ENCODE measurements at regions not wholly inside any gene's neighbourhood (a gene's known extent, or its start where the extent isn't known, plus 50 kb on each side); places are given as distances from the start of the nearest gene placed in this dataset.
A peak's percentile ranks its signal among the peaks of the same experiment; 100 is the strongest.

DNA sequence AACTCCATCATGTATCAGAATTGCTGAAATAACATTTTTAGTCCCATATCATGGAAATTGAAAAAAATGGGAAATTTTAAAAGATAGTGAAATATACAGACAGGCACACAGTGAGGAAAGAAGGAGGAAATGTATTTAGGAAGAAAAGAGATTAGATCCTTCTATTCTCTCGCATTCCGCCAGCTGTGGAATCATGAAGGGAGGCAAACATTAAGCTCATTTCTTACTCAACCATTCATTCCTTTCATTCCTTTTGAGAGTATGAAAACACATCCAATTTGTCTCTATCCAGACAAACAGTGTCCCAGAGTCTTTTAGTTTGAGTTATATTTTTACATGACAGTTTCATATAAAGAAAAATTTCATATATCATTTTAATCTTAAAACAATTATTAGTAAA, 52.5 kb upstream of the KCNMB2 start:
- no peaks in the 10 kb centered on the region for H4K20me1 ChIP-seq (ENCODE audit: insufficient read depth, low read length)
- H3K79me2 ChIP-seq (ENCODE audit: insufficient read depth, low read length), result no peaks in the 10 kb centered on the region
- H3K4me1 ChIP-seq (ENCODE audit: insufficient read depth, low read length), result no peaks in the 10 kb centered on the region
- no peak overlapping the region for H3K4me3 ChIP-seq (replicated peaks in 1 of 3; ENCODE audit: insufficient read depth in 1 of 3, low read depth in 2 of 3, low read length in 3 of 3)
- intact Hi-C loops (cut with micrococcal nuclease; ENCODE audit: unreplicated experiment), result no loop called here
- no peak overlapping the region for H3K4me2 ChIP-seq (ENCODE audit: low read depth, low read length)
- BruUV-seq (replicated peaks), result no TSS peak
- no peak for DNase-seq (ENCODE audit: low spot score)
- 0 out of 2 replicates have a peak, but pooled peaks have one; percentile 9 for TF ChIP-seq MAFF (IDR thresholded peaks at IDR 0.05; ENCODE audit: low read depth, low read length)
- peak in 1 of 2 experiments; percentile 26; a peak in 2 of 4 replicates for TF ChIP-seq MAFK (conservative IDR thresholded peaks at IDR 0.05 in 1 of 2, IDR thresholded peaks at IDR 0.05 in 1 of 2; ENCODE audit: low read length in 2 of 2)
- no peak for TF ChIP-seq DR1 (CRISPR knock-in tag; IDR thresholded peaks at IDR 0.05)
- no peaks in the 10 kb centered on the region for H3K36me3 ChIP-seq (replicated peaks in 1 of 2; ENCODE audit: control insufficient read depth in 1 of 2, insufficient read depth in 2 of 2, low read length in 2 of 2)
- no peaks in the 10 kb centered on the region for H3K9me3 ChIP-seq (ENCODE audit: low read length)
- in situ Hi-C loops (cut with HindIII; ENCODE audit: extremely low pct_ligation_motif_present, low pct_unique_long_range_greater_than_20kb), result no loop called here
- no peak overlapping the region for H3K27ac ChIP-seq (ENCODE audit: extremely low read length, insufficient read depth, low read length)
- no peaks in the 10 kb centered on the region for H3K27me3 ChIP-seq (ENCODE audit: control insufficient read depth in 1 of 2, insufficient read depth in 2 of 2, low read length in 2 of 2)
- no peak overlapping the region for H2AFZ ChIP-seq (ENCODE audit: low read length)
- ChIA-PET POLR2A (no interaction called here), CTCF (ENCODE audit: low intra/inter-chr PET ratio, low total read pairs) (no interaction called here)
- no peak for FAIRE-seq
- WGBS (ENCODE audit: low lambda C conversion rate), result 37% methylated on average over 2 of the region's 2 CpGs
- no peak for ATAC-seq
- no peak overlapping the region for H3K9ac ChIP-seq (ENCODE audit: insufficient read depth, low read depth, low read length)

DNA sequence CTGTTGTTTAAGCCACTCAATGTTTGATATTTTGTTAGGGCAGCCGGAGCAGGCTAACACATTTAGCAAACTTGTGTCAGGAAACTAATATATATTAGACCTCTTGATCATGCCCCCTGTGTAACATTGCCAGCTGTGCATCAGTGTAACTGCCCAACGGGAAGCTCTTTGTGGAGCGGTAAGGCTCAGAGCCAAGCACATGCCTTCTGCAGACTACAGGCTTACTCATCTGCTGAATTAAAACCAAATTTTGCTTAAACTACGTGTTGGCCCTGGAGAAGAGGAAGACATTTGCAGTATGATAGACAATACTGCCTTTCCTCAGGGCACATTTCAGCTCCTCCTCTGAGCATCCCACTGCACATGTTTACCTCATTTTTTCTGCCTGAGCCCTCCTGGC, 50.5 kb upstream of the KCNMB2 start:
- POLR2A ChIA-PET, result no interaction called here
- in situ Hi-C loops (cut with HindIII; ENCODE audit: extremely low pct_ligation_motif_present, low pct_unique_long_range_greater_than_20kb), result no loop called here

More for the DNA sequence above, 50.5 kb upstream of the KCNMB2 start:
- FAIRE-seq (no peak), DNase-seq (ENCODE audit: low spot score) (no peak), ATAC-seq (no peak)
- Histone ChIP-seq H3K4me3 (replicated peaks in 1 of 3; ENCODE audit: insufficient read depth in 1 of 3, low read depth in 2 of 3, low read length in 3 of 3) (no peak overlapping the region), H3K36me3 (replicated peaks in 1 of 2; ENCODE audit: control insufficient read depth in 1 of 2, insufficient read depth in 2 of 2, low read length in 2 of 2) (no peaks in the 10 kb centered on the region), H3K79me2 (ENCODE audit: insufficient read depth, low read length) (no peaks in the 10 kb centered on the region), H3K4me2 (ENCODE audit: low read depth, low read length) (no peak overlapping the region), H3K9me3 (ENCODE audit: low read length) (no peaks in the 10 kb centered on the region), H3K9ac (ENCODE audit: insufficient read depth, low read depth, low read length) (no peak overlapping the region), H4K20me1 (ENCODE audit: insufficient read depth, low read length) (no peaks in the 10 kb centered on the region), H3K4me1 (ENCODE audit: insufficient read depth, low read length) (no peaks in the 10 kb centered on the region), H2AFZ (ENCODE audit: low read length) (no peak overlapping the region), H3K27me3 (ENCODE audit: control insufficient read depth in 1 of 2, insufficient read depth in 2 of 2, low read length in 2 of 2) (no peaks in the 10 kb centered on the region), H3K27ac (ENCODE audit: extremely low read length, insufficient read depth, low read length) (no peak overlapping the region)
- no TSS peak for BruUV-seq (replicated peaks)
- intact Hi-C loops (cut with micrococcal nuclease; ENCODE audit: unreplicated experiment), result no loop called here
- TF ChIP-seq ZNF138 (CRISPR knock-in tag; IDR thresholded peaks at IDR 0.05; ENCODE audit: low read depth), result no peak
- no peak for TF ChIP-seq ZNF788 (CRISPR knock-in tag; IDR thresholded peaks at IDR 0.05; ENCODE audit: borderline replicate concordance)
- no peak for TF ChIP-seq ZNF17 (CRISPR knock-in tag; IDR thresholded peaks at IDR 0.05)
- TF ChIP-seq ETV5 (CRISPR knock-in tag; IDR thresholded peaks at IDR 0.05; ENCODE audit: borderline replicate concordance), result no peak
- no peak for TF ChIP-seq ZNF292 (CRISPR knock-in tag; IDR thresholded peaks at IDR 0.05; ENCODE audit: borderline replicate concordance, low read depth)
- TF ChIP-seq ZNF567 (CRISPR knock-in tag; IDR thresholded peaks at IDR 0.05; ENCODE audit: borderline replicate concordance), result no peak
- TF ChIP-seq HIVEP1 (CRISPR knock-in tag; IDR thresholded peaks at IDR 0.05), result no peak
- TF ChIP-seq, protein P1, sequence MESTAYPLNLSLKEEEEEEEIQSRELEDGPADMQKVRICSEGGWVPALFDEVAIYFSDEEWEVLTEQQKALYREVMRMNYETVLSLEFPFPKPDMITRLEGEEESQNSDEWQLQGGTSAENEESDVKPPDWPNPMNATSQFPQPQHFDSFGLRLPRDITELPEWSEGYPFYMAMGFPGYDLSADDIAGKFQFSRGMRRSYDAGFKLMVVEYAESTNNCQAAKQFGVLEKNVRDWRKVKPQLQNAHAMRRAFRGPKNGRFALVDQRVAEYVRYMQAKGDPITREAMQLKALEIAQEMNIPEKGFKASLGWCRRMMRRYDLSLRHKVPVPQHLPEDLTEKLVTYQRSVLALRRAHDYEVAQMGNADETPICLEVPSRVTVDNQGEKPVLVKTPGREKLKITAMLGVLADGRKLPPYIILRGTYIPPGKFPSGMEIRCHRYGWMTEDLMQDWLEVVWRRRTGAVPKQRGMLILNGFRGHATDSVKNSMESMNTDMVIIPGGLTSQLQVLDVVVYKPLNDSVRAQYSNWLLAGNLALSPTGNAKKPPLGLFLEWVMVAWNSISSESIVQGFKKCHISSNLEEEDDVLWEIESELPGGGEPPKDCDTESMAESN (CRISPR knock-in tag; conservative IDR thresholded peaks at IDR 0.05), result no peak
- no peak for TF ChIP-seq NR1H2 (CRISPR knock-in tag; IDR thresholded peaks at IDR 0.05; ENCODE audit: borderline replicate concordance, low read depth)
- no peak for TF ChIP-seq TAF1 (CRISPR knock-in tag; IDR thresholded peaks at IDR 0.05)
- TF ChIP-seq ELF4 (CRISPR knock-in tag; IDR thresholded peaks at IDR 0.05; ENCODE audit: borderline replicate concordance), result no peak
- 0% methylated on average over 2 of the region's 4 CpGs for WGBS (ENCODE audit: low lambda C conversion rate)
- CTCF ChIA-PET (ENCODE audit: low intra/inter-chr PET ratio, low total read pairs), result no interaction called here
